GM12864 (cell line): ENCODE measurements at regions not wholly inside any gene's neighbourhood (a gene's known extent, or its start where the extent isn't known, plus 50 kb on each side); places are given as distances from the start of the nearest gene placed in this dataset.
A peak's percentile ranks its signal among the peaks of the same experiment; 100 is the strongest.

ENCODE experiments used
- DNase-seq: peaks from one replicate; pipeline ENCODE4 v3.0.0-alpha.2; 2011; ENCODE audit warnings: low read depth
- H3K4me3 ChIP-seq: 2 replicates; pipeline ENCODE4 v1.5.1; 2011; ENCODE audit warnings: mild to moderate bottlenecking, low read depth, low read length, control low read depth
- TF ChIP-seq, protein P1 (sequence below): IDR thresholded peaks from 2 replicates; pipeline ENCODE4 v1.5.1; 2011; ENCODE audit warnings: low read depth, mild to moderate bottlenecking, moderate library complexity, low read length, control low read depth, inconsistent platforms; ENCODE audit errors: missing control alignments

DNA sequence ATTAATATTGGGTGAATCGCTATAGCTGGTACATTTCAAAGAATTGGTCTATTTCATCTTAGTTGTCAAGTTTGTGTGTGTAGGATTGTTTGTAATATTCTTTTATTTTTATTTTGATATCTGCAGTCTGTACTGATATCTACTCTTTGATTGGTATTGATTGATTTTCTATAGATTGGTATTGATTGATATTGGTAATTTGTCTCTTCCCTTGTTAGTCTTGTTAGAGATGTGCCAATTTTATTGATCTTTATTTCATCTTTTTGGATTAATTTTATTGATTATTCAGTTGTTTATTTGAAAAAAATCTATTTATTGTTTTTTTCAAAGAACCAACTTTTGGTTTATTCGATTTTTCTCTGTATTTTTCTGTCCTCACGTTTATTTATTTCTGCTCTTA is 61.4 kb downstream of the TM2D3 start:
- no peak for DNase-seq
- TF ChIP-seq, protein P1, sequence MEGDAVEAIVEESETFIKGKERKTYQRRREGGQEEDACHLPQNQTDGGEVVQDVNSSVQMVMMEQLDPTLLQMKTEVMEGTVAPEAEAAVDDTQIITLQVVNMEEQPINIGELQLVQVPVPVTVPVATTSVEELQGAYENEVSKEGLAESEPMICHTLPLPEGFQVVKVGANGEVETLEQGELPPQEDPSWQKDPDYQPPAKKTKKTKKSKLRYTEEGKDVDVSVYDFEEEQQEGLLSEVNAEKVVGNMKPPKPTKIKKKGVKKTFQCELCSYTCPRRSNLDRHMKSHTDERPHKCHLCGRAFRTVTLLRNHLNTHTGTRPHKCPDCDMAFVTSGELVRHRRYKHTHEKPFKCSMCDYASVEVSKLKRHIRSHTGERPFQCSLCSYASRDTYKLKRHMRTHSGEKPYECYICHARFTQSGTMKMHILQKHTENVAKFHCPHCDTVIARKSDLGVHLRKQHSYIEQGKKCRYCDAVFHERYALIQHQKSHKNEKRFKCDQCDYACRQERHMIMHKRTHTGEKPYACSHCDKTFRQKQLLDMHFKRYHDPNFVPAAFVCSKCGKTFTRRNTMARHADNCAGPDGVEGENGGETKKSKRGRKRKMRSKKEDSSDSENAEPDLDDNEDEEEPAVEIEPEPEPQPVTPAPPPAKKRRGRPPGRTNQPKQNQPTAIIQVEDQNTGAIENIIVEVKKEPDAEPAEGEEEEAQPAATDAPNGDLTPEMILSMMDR: no peak
- H3K4me3 ChIP-seq: no peak overlapping the region

DNA sequence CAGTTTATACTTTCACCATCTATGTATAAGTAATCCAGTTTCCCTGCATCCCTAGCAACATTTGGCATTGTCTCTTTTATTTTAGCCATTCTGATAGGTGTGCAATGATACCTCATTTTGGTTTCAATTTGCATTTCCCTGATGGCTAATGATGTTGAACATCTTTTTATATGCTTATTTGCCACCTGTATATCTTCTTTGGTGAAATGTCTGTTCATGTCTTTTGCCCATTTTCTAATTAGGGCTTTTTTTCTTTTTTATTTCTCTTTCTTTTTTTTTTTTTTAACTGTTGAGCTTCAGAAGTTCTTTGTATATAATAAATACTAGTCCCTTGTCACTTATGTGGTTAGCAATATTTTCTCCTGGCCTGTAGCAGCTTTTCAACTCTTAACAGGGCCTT is 68.9 kb downstream of the TM2D3 start:
- no peak overlapping the region for H3K4me3 ChIP-seq
- DNase-seq: no peak
- TF ChIP-seq, protein P1: no peak

DNA sequence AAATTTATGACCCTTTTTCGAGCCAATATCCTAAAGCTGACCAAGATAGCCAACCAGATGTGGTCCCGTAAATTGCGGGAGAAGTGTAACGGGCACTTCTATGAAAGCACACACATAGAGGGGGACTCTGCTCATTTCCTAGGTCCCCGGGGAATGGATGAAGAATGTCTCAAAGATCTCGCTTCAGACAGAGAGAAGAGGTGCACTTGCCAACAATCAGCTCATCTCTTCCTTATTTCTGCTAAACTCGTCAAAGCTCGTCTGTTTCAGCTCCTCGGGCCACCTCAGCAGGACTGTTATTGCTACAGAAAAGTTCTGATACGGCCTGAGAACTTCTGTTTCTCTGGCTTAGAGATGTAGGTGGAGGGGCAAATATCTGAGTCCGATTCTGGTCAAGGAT is 71.8 kb downstream of the TM2D3 start:
- DNase-seq: no peak
- no peak overlapping the region for H3K4me3 ChIP-seq
- TF ChIP-seq, protein P1: no peak

DNA sequence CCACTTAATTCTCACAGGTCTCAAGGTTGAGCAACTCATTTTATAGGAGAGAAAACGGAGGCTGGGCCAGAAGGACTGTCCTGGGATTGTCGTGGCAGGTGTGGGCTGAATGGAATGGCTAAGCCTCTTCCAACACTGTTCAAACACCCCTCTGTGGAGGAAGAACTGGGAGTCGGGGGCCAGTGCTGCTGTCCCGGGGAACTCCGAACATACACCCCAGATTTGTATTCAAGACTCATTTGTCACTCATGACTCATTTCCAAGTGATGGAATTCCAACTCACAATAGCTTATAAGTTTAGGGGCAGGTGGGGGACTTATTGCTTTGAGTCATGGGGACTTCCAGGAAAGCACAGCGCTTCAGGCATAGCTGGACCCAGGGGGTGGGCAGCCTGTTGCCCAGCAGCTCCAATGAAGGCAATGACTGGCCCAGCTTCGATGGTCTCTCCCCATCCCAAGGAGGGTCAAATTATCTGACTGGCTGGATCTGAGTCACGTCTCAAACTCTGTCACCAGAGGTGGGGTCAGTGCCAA is 72.5 kb downstream of the TM2D3 start:
- no peak overlapping the region for H3K4me3 ChIP-seq

DNA sequence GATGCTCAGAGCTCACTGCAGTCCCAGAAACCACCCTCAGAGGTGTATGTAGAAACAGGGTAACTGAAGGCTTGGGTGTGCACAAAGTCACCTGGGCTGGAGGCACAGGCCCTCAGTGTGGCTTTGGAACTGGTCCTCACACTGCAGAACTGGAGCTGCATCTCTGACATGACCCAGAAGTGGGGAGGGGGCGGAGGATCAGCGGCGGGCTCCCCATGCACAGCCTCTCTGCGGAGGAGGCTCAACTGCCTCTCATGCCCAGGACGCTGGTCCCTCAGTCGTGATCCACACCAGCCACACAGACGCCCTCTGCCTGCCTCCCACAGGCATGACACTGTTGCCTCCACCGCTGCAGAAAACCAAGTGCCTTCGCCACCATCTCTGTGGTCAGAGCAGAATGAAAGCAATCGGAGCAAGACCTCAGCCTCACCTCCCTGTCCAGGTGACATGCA is 73.7 kb downstream of the TM2D3 start:
- H3K4me3 ChIP-seq: no peak overlapping the region
- TF ChIP-seq, protein P1: peak; percentile 54
- no peak for DNase-seq

More for the DNA sequence above, 72.5 kb downstream of the TM2D3 start:
- DNase-seq: no peak
- TF ChIP-seq, protein P1: no peak

DNA sequence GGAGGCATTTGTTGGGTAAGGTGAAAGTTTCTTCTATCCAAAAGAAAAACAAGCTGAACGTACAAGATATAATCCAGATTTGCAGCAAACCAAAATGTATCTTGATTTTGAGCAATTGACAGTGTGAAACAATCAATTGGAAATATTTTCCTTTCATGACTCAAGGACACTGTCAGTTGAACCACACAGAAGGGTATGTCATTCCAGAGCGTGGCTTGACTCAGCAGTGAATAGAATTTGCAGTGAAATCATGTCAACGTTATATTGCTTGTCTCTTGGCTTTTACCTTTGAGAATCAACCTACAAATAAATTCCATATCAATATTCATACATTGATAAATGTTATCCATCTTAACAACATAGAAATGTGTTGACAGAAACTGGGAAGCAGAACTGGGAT is 78.2 kb downstream of the TM2D3 start:
- TF ChIP-seq, protein P1: no peak
- no peak for DNase-seq
- H3K4me3 ChIP-seq: no peak overlapping the region

DNA sequence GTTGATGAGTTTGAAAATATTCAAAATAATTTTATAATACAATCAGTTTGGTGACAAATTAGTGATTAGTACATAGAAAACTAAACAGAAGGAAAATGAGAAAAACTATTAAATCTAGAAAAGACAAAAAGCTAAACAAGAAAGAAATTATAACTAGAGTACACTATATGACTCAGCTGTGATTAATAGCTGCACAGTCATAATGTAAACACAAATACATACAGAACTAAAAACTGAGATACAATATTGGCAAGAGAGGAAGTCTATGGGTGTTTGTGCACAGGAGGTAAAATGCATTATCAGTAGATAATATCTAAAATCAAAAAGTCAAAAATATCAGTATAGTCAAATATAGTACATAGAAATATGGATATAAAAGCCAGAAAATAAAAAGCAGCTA is 80.7 kb upstream of the PCSK6 start:
- TF ChIP-seq, protein P1: no peak
- H3K4me3 ChIP-seq: no peak overlapping the region
- DNase-seq: no peak
